ENCODE measurements at regions not wholly inside any gene's neighbourhood (a gene's known extent, or its start where the extent isn't known, plus 50 kb on each side); places are given as distances from the start of the nearest gene placed in this dataset.
"Not testable (repeated sequence)": the region's sequence is repeated elsewhere in the genome, so short reads cannot be mapped to it uniquely, and the experiment has no call there.

GRCh38 chr2:124967325-124967724 lies 942.2 kb downstream of the CNTNAP5 start:
- DNase-seq (ENCODE audit: low spot score), result no peak

- no peak for DNase-seq (ENCODE audit: low spot score)
Measured at GRCh38 chr2:124970030-124970429, 944.9 kb downstream of the CNTNAP5 start.

- no peak for DNase-seq (ENCODE audit: low spot score)
Measured at GRCh38 chr2:124973396-124973795, 948.3 kb downstream of the CNTNAP5 start.

- DNase-seq (ENCODE audit: low spot score), result no peak
Measured at GRCh38 chr2:124975224-124975623, 950.1 kb downstream of the CNTNAP5 start.

GRCh38 chr2:124975648-124976047 lies 950.6 kb downstream of the CNTNAP5 start:
- no peak for DNase-seq (ENCODE audit: low spot score)

- DNase-seq (ENCODE audit: low spot score), result no peak
Measured at GRCh38 chr2:124978597-124978996, 953.5 kb downstream of the CNTNAP5 start.

GRCh38 chr2:124983595-124983994 lies 958.5 kb downstream of the CNTNAP5 start:
- no peak for DNase-seq (ENCODE audit: low spot score)

- no peak for DNase-seq (ENCODE audit: low spot score)
Measured at GRCh38 chr2:124985270-124985669, 960.2 kb downstream of the CNTNAP5 start.

- no peak for DNase-seq (ENCODE audit: low spot score)
Measured at GRCh38 chr2:124986136-124986535, 961.0 kb downstream of the CNTNAP5 start.

- not testable (repeated sequence) for DNase-seq (ENCODE audit: low spot score)
Measured at GRCh38 chr2:124986870-124987269, 961.8 kb downstream of the CNTNAP5 start.

GRCh38 chr2:124987436-124987835 lies 962.3 kb downstream of the CNTNAP5 start:
- not testable (repeated sequence) for DNase-seq (ENCODE audit: low spot score)

GRCh38 chr2:124988111-124988510 lies 963.0 kb downstream of the CNTNAP5 start:
- DNase-seq (ENCODE audit: low spot score), result no peak

- no peak for DNase-seq (ENCODE audit: low spot score)
Measured at GRCh38 chr2:124988794-124989193, 963.7 kb downstream of the CNTNAP5 start.

- no peak for DNase-seq (ENCODE audit: low spot score)
Measured at GRCh38 chr2:124993809-124994208, 968.7 kb downstream of the CNTNAP5 start.

- DNase-seq (ENCODE audit: low spot score), result no peak
Measured at GRCh38 chr2:124995185-124995912, 970.3 kb downstream of the CNTNAP5 start.

GRCh38 chr2:124996406-124996805 lies 971.3 kb downstream of the CNTNAP5 start:
- DNase-seq (ENCODE audit: low spot score), result no peak

- no peak for DNase-seq (ENCODE audit: low spot score)
Measured at GRCh38 chr2:124999906-125000305, 974.8 kb downstream of the CNTNAP5 start.

GRCh38 chr2:125004106-125004800 lies 979.2 kb downstream of the CNTNAP5 start:
- no peak for DNase-seq (ENCODE audit: low spot score)

- no peak for DNase-seq (ENCODE audit: low spot score)
Measured at GRCh38 chr2:125006676-125007075, 981.6 kb downstream of the CNTNAP5 start.

GRCh38 chr2:125028721-125029120 lies 1003.6 kb downstream of the CNTNAP5 start:
- not testable (repeated sequence) for DNase-seq (ENCODE audit: low spot score)

GRCh38 chr2:125033871-125034270 lies 1008.8 kb downstream of the CNTNAP5 start:
- no peak for DNase-seq (ENCODE audit: low spot score)

- DNase-seq (ENCODE audit: low spot score), result no peak
Measured at GRCh38 chr2:125037135-125037653, 1012.1 kb downstream of the CNTNAP5 start.

GRCh38 chr2:125041846-125042245 lies 1016.8 kb downstream of the CNTNAP5 start:
- no peak for DNase-seq (ENCODE audit: low spot score)
